ENCODE measurements at regions not wholly inside any gene's neighbourhood (a gene's known extent, or its start where the extent isn't known, plus 50 kb on each side); places are given as distances from the start of the nearest gene placed in this dataset.

GRCh38 chr13:22141716-22142115, 470.8 kb downstream of the FGF9 start:
- peaks cover 8% of the 10 kb centered on the region for H3K4me1 ChIP-seq (ENCODE audit: insufficient read depth)
- H3K27ac Mint-ChIP-seq, result no peak overlapping the region
- H4K20me1 ChIP-seq (replicated peaks; ENCODE audit: insufficient read depth), result no peaks in the 10 kb centered on the region
- peaks cover under 1% of the 10 kb centered on the region; the same call in 2 of the 3 replicates for H3K4me1 Mint-ChIP-seq
- ATAC-seq (no peak), DNase-seq (ENCODE audit: low spot score) (no peak)
- H3F3A ChIP-seq (replicated peaks; ENCODE audit: low read depth), result no peaks in the 10 kb centered on the region
- no peaks in the 10 kb centered on the region for H3K36me3 Mint-ChIP-seq (ENCODE audit: low read depth)
- no peak overlapping the region for H2AFZ ChIP-seq
- no peaks in the 10 kb centered on the region for H3K9me3 Mint-ChIP-seq
- H3K9me2 ChIP-seq (ENCODE audit: insufficient read depth), result peaks cover 4% of the 10 kb centered on the region
- H3K27me3 ChIP-seq (ENCODE audit: insufficient read depth), result no peaks in the 10 kb centered on the region
- no peaks in the 10 kb centered on the region for H3K36me3 ChIP-seq (ENCODE audit: insufficient read depth)
- no peak overlapping the region for H3K4me3 ChIP-seq
- no peak for TF ChIP-seq ZNF331 (CRISPR knock-in tag; IDR thresholded peaks at IDR 0.05; ENCODE audit: low read depth)
- no peak for TF ChIP-seq STAT1 (IDR thresholded peaks at IDR 0.05; ENCODE audit: unreplicated experiment)
- TF ChIP-seq CREB1 (CRISPR knock-in tag; IDR thresholded peaks at IDR 0.05; ENCODE audit: low read depth), result no peak
- TF ChIP-seq ZNF114 (CRISPR knock-in tag; IDR thresholded peaks at IDR 0.05), result no peak
- TF ChIP-seq ETS1 (IDR thresholded peaks at IDR 0.05), result no peak
- no peak for TF ChIP-seq POLR2AphosphoS5 (IDR thresholded peaks at IDR 0.05; ENCODE audit: low read depth)
- TF ChIP-seq NANOG (IDR thresholded peaks at IDR 0.05; ENCODE audit: borderline replicate concordance), result no peak
- no peak for TF ChIP-seq CTCF (conservative IDR thresholded peaks at IDR 0.05; ENCODE audit: low read depth in 2 of 2)
- TF ChIP-seq EZH2 (IDR thresholded peaks at IDR 0.05; ENCODE audit: low read depth, unreplicated experiment), result no peak
- no peak for TF ChIP-seq REST (IDR thresholded peaks at IDR 0.05; ENCODE audit: unreplicated experiment)
- TF ChIP-seq ZNF462 (CRISPR knock-in tag; IDR thresholded peaks at IDR 0.05), result no peak
- no peak for TF ChIP-seq JUNB (IDR thresholded peaks at IDR 0.05; ENCODE audit: unreplicated experiment)
- no peak for TF ChIP-seq EZH2phosphoT487 (IDR thresholded peaks at IDR 0.05; ENCODE audit: unreplicated experiment)
- no peak overlapping the region for H3K4me2 ChIP-seq
- peaks cover 5% of the 10 kb centered on the region for H3K27me3 Mint-ChIP-seq (ENCODE audit: insufficient read depth, low read depth, poor library complexity)
- peaks cover 10% of the 10 kb centered on the region; the same call in 1 of the 2 replicates for H3K79me2 ChIP-seq (replicated peaks; ENCODE audit: insufficient read depth)
- H3K4me3 Mint-ChIP-seq, result no peak overlapping the region
- H3K27ac ChIP-seq (ENCODE audit: low read depth), result no peak overlapping the region

Data from GM23338 (cell line).